Endodermal cell (in vitro differentiated cells): ENCODE measurements at regions not wholly inside any gene's neighbourhood (a gene's known extent, or its start where the extent isn't known, plus 50 kb on each side); places are given as distances from the start of the nearest gene placed in this dataset.

Experiments used
- DNase-seq: peaks from one replicate; pipeline ENCODE4 v3.0.0-alpha.2; 2017
- H3K27ac ChIP-seq: 2 replicates; pipeline ENCODE4 v1.5.1; 2013; ENCODE audit warnings: mild to moderate bottlenecking, low read depth, low read length, moderate library complexity
- H3K27me3 ChIP-seq: 2 replicates; pipeline ENCODE4 v1.6.1; 2013; ENCODE audit warnings: mild to moderate bottlenecking, low read length, moderate library complexity; ENCODE audit not compliant: insufficient read depth, control insufficient read depth, poor library complexity, severe bottlenecking
- H3K36me3 ChIP-seq: 2 replicates; pipeline ENCODE4 v1.7.0; 2013; ENCODE audit warnings: mild to moderate bottlenecking, low read length, moderate library complexity; ENCODE audit not compliant: control insufficient read depth, insufficient read depth
- H3K4me1 ChIP-seq: one replicate; pipeline ENCODE4 v1.7.0; 2013; ENCODE audit warnings: low read length; ENCODE audit not compliant: control insufficient read depth, insufficient read depth
- H3K4me3 ChIP-seq: 2 replicates; pipeline ENCODE4 v1.5.1; 2013; ENCODE audit warnings: mild to moderate bottlenecking, low read length, moderate library complexity
- H3K9ac ChIP-seq: 2 replicates; pipeline ENCODE4 v1.6.1; 2013; ENCODE audit warnings: mild to moderate bottlenecking, low read length, moderate library complexity; ENCODE audit not compliant: poor library complexity, severe bottlenecking; ENCODE audit errors: extremely low read depth
- H3K9me3 ChIP-seq: 2 replicates; pipeline ENCODE4 v1.6.1; 2013; ENCODE audit warnings: mild to moderate bottlenecking, low read length, moderate library complexity; ENCODE audit not compliant: control insufficient read depth
- H3K27ac Mint-ChIP-seq: 2 replicates; pipeline ENCODE4 v1.8.0; 2020; ENCODE audit warnings: mixed read lengths
- H3K27me3 Mint-ChIP-seq: 2 replicates; pipeline ENCODE4 v1.8.0; 2021; ENCODE audit warnings: mild to moderate bottlenecking, mixed read lengths; ENCODE audit not compliant: insufficient read depth
- H3K36me3 Mint-ChIP-seq: 2 replicates; pipeline ENCODE4 v1.8.0; 2020; ENCODE audit warnings: low read depth, mixed read lengths
- H3K4me1 Mint-ChIP-seq: 2 replicates; pipeline ENCODE4 v1.8.0; 2020; ENCODE audit warnings: mixed read lengths
- H3K4me3 Mint-ChIP-seq: 2 replicates; pipeline ENCODE4 v1.8.0; 2020; ENCODE audit warnings: mild to moderate bottlenecking, moderate library complexity, mixed read lengths
- H3K9me3 Mint-ChIP-seq: 2 replicates; pipeline ENCODE4 v1.8.0; 2020; ENCODE audit warnings: mild to moderate bottlenecking, mixed read lengths
- WGBS, 2 experiments: methylation state at CpG; one replicate each; pipeline versions ENCODE4 v1.1.5 to v1.1.7; 2013; ENCODE audit warnings: missing lambda C conversion rate in 2 of 2, mixed read lengths in 1 of 2; ENCODE audit not compliant: insufficient coverage in 1 of 2, insufficient read length in 1 of 2; 5-methylcytosine and 5-hydroxymethylcytosine counted together
- TF ChIP-seq, protein P1 (sequence below): fragments of 200-600 bp; sonication (generic); conservative IDR thresholded peaks from 2 replicates; pipeline ENCODE4 v1.5.0; 2021; ENCODE audit warnings: antibody characterized with exemption, mild to moderate bottlenecking

DNA sequence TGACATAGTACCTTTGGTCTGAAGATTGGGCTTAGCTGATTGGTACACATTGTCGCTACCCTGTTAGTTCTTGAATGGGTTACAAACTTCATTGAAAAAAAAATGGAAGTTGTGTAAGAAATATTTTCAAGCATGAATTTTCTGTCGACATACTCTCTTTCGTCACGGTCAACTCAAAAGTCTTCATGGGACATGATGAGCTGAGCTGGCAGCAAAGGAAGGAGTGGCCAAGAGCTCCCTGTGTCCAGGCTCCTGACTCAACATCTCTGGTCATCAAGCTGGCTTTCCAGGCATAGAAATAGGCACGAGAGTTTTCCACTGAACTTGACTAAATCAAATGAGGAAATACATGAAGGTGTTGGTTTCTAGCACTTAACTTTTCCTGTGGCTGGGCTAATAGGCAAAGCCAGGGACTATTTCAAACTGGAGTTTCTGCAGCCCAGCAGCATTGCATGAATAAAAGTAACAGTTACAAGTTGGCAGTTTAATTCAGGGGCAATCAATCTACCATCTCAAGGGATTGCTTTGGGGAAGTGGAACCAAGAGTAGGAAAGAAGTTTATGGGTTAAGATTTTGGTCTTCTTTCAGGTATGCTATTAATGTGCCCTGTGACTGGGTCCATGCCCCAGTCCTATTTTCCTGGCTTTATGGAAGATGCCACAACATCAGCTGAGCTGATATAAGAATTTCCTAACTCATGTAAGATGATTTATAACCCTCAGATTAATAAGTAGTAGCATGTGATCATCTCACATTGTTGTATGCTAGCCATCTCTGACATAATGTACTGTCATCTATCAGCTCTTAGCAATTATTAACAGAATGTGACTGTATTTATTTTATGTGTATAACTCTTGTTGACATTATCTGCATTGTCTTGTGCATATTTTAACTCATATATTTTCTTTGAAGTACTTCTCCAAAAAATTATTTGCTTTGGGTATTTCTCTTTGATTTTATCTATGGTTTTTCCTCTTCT is 385.8 kb downstream of the DLEU7 start:
- H3K4me3 ChIP-seq: no peak overlapping the region
- DNase-seq: no peak
- no peaks in the 10 kb centered on the region for H3K9me3 Mint-ChIP-seq
- no peak overlapping the region for H3K27ac ChIP-seq
- H3K36me3 ChIP-seq: no peaks in the 10 kb centered on the region
- H3K4me1 Mint-ChIP-seq: peaks cover 6% of the 10 kb centered on the region
- no peak overlapping the region for H3K4me3 Mint-ChIP-seq
- no peaks in the 10 kb centered on the region for H3K9me3 ChIP-seq
- no peaks in the 10 kb centered on the region for H3K36me3 Mint-ChIP-seq
- peaks cover 1% of the 10 kb centered on the region for H3K4me1 ChIP-seq
- no peak overlapping the region for H3K9ac ChIP-seq
- no peaks in the 10 kb centered on the region for H3K27me3 ChIP-seq
- no peaks in the 10 kb centered on the region for H3K27me3 Mint-ChIP-seq
- 97% methylated on average over 5 of the region's 5 CpGs for WGBS, 2 experiments
- H3K27ac Mint-ChIP-seq: no peak overlapping the region
- TF ChIP-seq, protein P1, sequence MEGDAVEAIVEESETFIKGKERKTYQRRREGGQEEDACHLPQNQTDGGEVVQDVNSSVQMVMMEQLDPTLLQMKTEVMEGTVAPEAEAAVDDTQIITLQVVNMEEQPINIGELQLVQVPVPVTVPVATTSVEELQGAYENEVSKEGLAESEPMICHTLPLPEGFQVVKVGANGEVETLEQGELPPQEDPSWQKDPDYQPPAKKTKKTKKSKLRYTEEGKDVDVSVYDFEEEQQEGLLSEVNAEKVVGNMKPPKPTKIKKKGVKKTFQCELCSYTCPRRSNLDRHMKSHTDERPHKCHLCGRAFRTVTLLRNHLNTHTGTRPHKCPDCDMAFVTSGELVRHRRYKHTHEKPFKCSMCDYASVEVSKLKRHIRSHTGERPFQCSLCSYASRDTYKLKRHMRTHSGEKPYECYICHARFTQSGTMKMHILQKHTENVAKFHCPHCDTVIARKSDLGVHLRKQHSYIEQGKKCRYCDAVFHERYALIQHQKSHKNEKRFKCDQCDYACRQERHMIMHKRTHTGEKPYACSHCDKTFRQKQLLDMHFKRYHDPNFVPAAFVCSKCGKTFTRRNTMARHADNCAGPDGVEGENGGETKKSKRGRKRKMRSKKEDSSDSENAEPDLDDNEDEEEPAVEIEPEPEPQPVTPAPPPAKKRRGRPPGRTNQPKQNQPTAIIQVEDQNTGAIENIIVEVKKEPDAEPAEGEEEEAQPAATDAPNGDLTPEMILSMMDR: no peak

GRCh38 chr13:50459046-50459445 is 384.4 kb downstream of the DLEU7 start:
- WGBS, 2 experiments: 100% methylated on average over 1 to 2 of the region's 2 CpGs
- no peak overlapping the region for H3K4me3 Mint-ChIP-seq
- peaks cover 2% of the 10 kb centered on the region for H3K4me1 Mint-ChIP-seq
- DNase-seq: no peak
- H3K36me3 ChIP-seq: no peaks in the 10 kb centered on the region
- no peak overlapping the region for H3K27ac ChIP-seq
- no peak overlapping the region for H3K27ac Mint-ChIP-seq
- TF ChIP-seq, protein P1: no peak
- no peaks in the 10 kb centered on the region for H3K4me1 ChIP-seq
- H3K36me3 Mint-ChIP-seq: no peaks in the 10 kb centered on the region
- H3K27me3 Mint-ChIP-seq: no peaks in the 10 kb centered on the region
- no peak overlapping the region for H3K9ac ChIP-seq
- no peaks in the 10 kb centered on the region for H3K9me3 Mint-ChIP-seq
- no peak overlapping the region for H3K4me3 ChIP-seq
- no peaks in the 10 kb centered on the region for H3K9me3 ChIP-seq
- no peaks in the 10 kb centered on the region for H3K27me3 ChIP-seq

DNA sequence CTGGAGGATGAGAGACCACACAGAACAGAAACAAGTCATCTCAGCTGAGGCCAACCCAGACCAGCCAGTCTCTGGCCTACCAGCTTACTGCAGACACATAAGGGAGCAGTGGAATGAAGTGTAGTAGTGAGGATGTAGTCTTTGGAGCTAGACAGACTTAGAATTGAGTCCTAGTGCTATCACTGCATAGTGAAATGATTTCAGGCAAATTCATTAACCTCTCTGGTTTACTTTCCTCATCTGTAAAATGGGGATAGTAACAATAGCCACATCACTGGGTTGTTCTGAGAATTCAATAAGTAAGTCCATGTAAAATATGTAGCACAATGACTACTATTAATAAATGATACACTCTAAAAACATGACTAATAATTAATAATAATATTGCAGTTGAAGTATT is 383.8 kb downstream of the DLEU7 start:
- Histone ChIP-seq H3K36me3 (no peaks in the 10 kb centered on the region), H3K27ac (no peak overlapping the region), H3K9me3 (no peaks in the 10 kb centered on the region), H3K27me3 (no peaks in the 10 kb centered on the region), H3K4me1 (no peaks in the 10 kb centered on the region), H3K4me3 (no peak overlapping the region), H3K9ac (no peak overlapping the region)
- TF ChIP-seq, protein P1: no peak
- H3K27ac Mint-ChIP-seq: no peak overlapping the region
- peaks cover 2% of the 10 kb centered on the region for H3K4me1 Mint-ChIP-seq
- H3K27me3 Mint-ChIP-seq: no peaks in the 10 kb centered on the region
- no peaks in the 10 kb centered on the region for H3K9me3 Mint-ChIP-seq
- no peaks in the 10 kb centered on the region for H3K36me3 Mint-ChIP-seq
- no peak for DNase-seq
- no peak overlapping the region for H3K4me3 Mint-ChIP-seq
